ENCODE measurements at regions not wholly inside any gene's neighbourhood (a gene's known extent, or its start where the extent isn't known, plus 50 kb on each side); places are given as distances from the start of the nearest gene placed in this dataset.
"Not testable (repeated sequence)": the region's sequence is repeated elsewhere in the genome, so short reads cannot be mapped to it uniquely, and the experiment has no call there.

DNA sequence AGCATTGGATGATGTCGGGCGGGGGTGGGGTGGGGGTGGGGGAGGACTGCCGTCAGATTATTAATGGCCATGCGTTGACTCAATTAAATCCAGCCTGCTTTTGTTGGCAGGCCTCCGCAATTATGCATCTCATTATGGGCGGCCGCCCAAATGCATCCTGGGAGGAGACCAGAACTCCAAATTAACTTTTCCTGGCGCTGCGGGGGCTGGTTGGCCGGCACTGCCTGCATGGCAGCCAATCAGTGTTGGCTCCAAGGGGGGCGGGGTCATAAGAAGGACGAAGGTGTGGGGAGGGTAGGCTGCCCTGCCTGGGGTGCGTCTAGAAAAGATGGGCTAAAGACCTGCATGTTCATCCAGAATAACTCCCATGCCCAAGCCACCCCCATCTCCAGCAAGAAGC is 83.9 kb upstream of the PAX2 start:
- Histone ChIP-seq H3K36me3 (no peaks in the 10 kb centered on the region), H3K4me1 (peaks cover 0 to 5% (median under 1%) of the 10 kb centered on the region in 4 donors), H3K27ac (no peak overlapping the region), H3K9me3 (no peaks in the 10 kb centered on the region), H3K4me3 (no peak overlapping the region), H3K27me3 (peaks cover 0 to 38% of the 10 kb centered on the region in 2 donors)
- TF ChIP-seq POLR2A (IDR thresholded peaks at IDR 0.05): no peak
- TF ChIP-seq, protein P1, sequence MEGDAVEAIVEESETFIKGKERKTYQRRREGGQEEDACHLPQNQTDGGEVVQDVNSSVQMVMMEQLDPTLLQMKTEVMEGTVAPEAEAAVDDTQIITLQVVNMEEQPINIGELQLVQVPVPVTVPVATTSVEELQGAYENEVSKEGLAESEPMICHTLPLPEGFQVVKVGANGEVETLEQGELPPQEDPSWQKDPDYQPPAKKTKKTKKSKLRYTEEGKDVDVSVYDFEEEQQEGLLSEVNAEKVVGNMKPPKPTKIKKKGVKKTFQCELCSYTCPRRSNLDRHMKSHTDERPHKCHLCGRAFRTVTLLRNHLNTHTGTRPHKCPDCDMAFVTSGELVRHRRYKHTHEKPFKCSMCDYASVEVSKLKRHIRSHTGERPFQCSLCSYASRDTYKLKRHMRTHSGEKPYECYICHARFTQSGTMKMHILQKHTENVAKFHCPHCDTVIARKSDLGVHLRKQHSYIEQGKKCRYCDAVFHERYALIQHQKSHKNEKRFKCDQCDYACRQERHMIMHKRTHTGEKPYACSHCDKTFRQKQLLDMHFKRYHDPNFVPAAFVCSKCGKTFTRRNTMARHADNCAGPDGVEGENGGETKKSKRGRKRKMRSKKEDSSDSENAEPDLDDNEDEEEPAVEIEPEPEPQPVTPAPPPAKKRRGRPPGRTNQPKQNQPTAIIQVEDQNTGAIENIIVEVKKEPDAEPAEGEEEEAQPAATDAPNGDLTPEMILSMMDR (IDR thresholded peaks at IDR 0.05): no peak
- no peak for DNase-seq

DNA sequence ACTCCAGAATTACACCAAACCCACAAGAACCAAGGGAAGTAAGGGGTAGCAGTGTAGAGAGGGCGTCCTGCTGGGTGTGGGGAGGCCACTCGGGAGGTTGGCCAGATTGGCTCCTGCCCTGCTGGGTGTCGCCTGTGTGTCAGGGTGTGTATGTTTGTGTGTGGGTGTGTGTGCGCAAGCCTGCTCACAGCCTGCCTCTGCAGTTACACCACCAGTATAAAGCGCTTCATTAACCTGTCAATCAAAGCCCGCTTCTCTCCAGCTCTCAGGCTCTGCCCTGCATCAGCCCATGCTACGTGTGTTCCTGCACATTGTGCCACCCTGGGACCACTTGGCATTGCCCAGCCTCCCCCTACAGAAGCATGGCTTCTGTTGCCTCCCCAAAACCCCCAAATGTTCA is 83.3 kb upstream of the PAX2 start:
- Histone ChIP-seq H3K36me3 (no peaks in the 10 kb centered on the region), H3K4me1 (no peaks in the 10 kb centered on the region), H3K4me3 (no peak overlapping the region), H3K9me3 (no peaks in the 10 kb centered on the region), H3K27ac (no peak overlapping the region), H3K27me3 (peaks cover 0 to 33% of the 10 kb centered on the region in 2 donors)
- TF ChIP-seq, protein P1 (IDR thresholded peaks at IDR 0.05): no peak
- TF ChIP-seq POLR2A (IDR thresholded peaks at IDR 0.05): no peak
- no peak for DNase-seq

DNA sequence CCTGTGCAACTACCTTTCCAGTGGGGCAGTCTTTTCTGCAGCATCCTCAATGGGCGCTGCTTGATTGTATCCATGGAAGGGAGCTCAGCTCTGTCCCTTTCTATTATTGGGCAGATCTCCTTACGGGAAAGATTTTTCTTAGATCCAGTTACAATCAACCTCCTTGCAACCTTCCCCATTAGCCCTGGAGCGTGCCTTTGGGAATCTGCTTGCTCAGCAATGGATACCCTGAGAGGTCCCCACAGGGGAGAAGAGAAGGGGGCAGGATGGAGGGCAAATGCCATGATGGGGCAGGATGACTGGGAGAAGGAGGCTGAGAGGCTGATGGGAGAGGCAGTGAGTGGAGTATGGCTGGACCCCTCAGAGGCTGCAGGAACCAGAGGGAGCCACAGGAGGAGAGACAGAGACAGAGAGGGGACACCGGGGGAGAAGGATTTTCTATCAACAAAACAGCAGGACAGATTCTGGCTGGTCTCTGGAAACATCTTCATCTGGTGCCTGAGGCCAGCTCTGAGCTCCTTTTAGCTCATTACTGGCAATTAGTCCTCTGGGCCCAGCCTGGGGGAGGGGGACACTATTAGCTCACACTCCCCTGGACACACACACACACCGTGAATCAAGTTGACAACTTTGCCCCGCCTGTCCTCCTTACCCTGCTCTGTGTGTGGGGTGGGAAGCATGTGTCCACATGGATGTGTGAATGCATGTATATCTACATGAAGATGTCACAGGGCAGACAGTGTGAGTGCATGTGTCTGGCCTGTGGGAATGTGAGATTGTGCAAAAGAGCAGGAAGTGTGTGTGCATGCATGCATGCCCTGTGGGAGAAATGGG is 80.8 kb upstream of the PAX2 start:
- no peak for DNase-seq
- Histone ChIP-seq H3K36me3 (no peaks in the 10 kb centered on the region), H3K27ac (no peak overlapping the region), H3K27me3 (peaks cover 0 to 14% of the 10 kb centered on the region in 2 donors), H3K9me3 (no peaks in the 10 kb centered on the region), H3K4me1 (no peaks in the 10 kb centered on the region), H3K4me3 (no peak overlapping the region)
- no peak for TF ChIP-seq POLR2A (IDR thresholded peaks at IDR 0.05)
- TF ChIP-seq, protein P1 (IDR thresholded peaks at IDR 0.05): no peak

DNA sequence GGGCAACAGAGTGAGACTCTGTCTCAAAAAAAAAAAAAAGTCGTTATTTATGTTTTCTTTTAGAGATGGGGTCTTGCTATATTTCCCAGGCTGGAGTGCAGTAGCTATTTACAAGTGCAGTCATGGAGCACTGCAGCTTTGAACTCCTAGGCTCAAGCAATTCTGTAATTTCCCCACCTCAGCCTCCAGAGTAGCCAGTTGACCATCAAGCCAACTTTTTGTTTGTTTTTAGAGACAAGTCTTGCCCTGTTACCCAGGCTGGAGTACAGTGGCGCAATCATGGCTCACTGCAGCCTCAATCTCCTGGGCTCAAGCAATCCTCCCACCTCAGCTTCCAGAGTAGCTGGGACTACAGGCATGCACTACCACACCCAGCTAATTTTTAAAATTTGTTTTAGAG is 78.7 kb upstream of the PAX2 start:
- not testable (repeated sequence) for H3K4me1 ChIP-seq, H3K27me3 ChIP-seq, DNase-seq

GRCh38 chr10:100669616-100670015 is 75.8 kb upstream of the PAX2 start:
- no peak for DNase-seq
- H3K4me3 ChIP-seq: no peak overlapping the region
- H3K4me1 ChIP-seq: peaks cover 0 to 4% (median 2%) of the 10 kb centered on the region in 4 donors
- peaks cover 0 to 9% of the 10 kb centered on the region in 2 donors for H3K27me3 ChIP-seq
- TF ChIP-seq POLR2A (IDR thresholded peaks at IDR 0.05): no peak
- TF ChIP-seq, protein P1 (IDR thresholded peaks at IDR 0.05): no peak
- H3K9me3 ChIP-seq: no peaks in the 10 kb centered on the region
- H3K27ac ChIP-seq: no peak overlapping the region
- H3K36me3 ChIP-seq: no peaks in the 10 kb centered on the region

More for the DNA sequence above, 78.7 kb upstream of the PAX2 start:
- not testable (repeated sequence) for H3K4me3 ChIP-seq, H3K36me3 ChIP-seq, H3K9me3 ChIP-seq, H3K27ac ChIP-seq

DNA sequence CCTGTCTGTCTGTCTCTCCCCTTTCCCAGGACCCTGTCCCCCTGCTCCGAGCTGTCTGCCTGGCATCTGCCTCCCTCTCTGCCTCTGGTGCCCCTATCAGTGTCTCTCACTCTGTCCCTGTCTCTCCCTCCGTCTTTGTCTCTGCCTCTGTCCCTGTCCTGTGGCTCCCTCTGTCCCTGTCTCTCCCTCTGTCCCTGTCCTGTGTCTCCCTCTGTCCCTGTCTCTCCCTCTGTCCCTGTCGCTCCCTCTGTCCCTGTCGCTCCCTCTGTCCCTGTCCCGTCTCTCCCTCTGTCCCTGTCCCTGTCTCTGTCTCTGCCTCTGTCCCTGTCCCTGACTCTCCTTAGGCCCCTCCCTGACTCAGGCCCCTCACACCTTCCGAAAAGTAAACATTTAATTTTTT is 75.0 kb upstream of the PAX2 start:
- DNase-seq: no peak
- Histone ChIP-seq H3K27me3 (peaks cover 0 to 9% of the 10 kb centered on the region in 2 donors), H3K27ac (no peak overlapping the region), H3K36me3 (no peaks in the 10 kb centered on the region), H3K4me1 (peaks cover 0 to 4% (median 2%) of the 10 kb centered on the region in 4 donors), H3K9me3 (no peaks in the 10 kb centered on the region), H3K4me3 (no peak overlapping the region)
- TF ChIP-seq POLR2A (IDR thresholded peaks at IDR 0.05): no peak
